ENCODE measurements at regions not wholly inside any gene's neighbourhood (a gene's known extent, or its start where the extent isn't known, plus 50 kb on each side); places are given as distances from the start of the nearest gene placed in this dataset.
A peak's percentile ranks its signal among the peaks of the same experiment; 100 is the strongest.
"Not testable (repeated sequence)": the region's sequence is repeated elsewhere in the genome, so short reads cannot be mapped to it uniquely, and the experiment has no call there.

- intact Hi-C loops (cut with DNase I), result no loop called here
- no peak for DNase-seq
Measured at GRCh38 chr13:75186379-75186778, 295.6 kb downstream of the TBC1D4 start.

GRCh38 chr13:75181906-75182305 lies 300.1 kb downstream of the TBC1D4 start:
- DNase-seq, result no peak
- intact Hi-C loops (cut with DNase I), result no loop called here

- intact Hi-C loops (cut with DNase I), result no loop called here
- no peak for DNase-seq
Measured at GRCh38 chr13:75180805-75181455, 301.0 kb downstream of the TBC1D4 start.

GRCh38 chr13:75178436-75178835 lies 303.5 kb downstream of the TBC1D4 start:
- intact Hi-C loops (cut with DNase I), result no loop called here
- DNase-seq, result no peak

- intact Hi-C loops (cut with DNase I), result no loop called here
- no peak for DNase-seq
Measured at GRCh38 chr13:75175575-75175974, 306.4 kb downstream of the TBC1D4 start.

- intact Hi-C loops (cut with DNase I); DNase-seq: not testable (repeated sequence)
Measured at GRCh38 chr13:75175097-75175496, 306.9 kb downstream of the TBC1D4 start.

- no peak for DNase-seq
- intact Hi-C loops (cut with DNase I), result no loop called here
Measured at GRCh38 chr13:75174481-75174880, 307.5 kb downstream of the TBC1D4 start.

GRCh38 chr13:75173457-75174356 lies 308.3 kb downstream of the TBC1D4 start:
- intact Hi-C loops (cut with DNase I), result no loop called here
- no peak for DNase-seq

- intact Hi-C loops (cut with DNase I), result no loop called here
- peak in 1 of 42 donors; percentile 9 for DNase-seq
Measured at GRCh38 chr13:75170311-75170710, 311.7 kb downstream of the TBC1D4 start.

- intact Hi-C loops (cut with DNase I), result no loop called here
- no peak for DNase-seq
Measured at GRCh38 chr13:75165543-75166230, 316.3 kb downstream of the TBC1D4 start.

- intact Hi-C loops (cut with DNase I), result no loop called here
- DNase-seq, result no peak
Measured at GRCh38 chr13:75161804-75162203, 320.2 kb downstream of the TBC1D4 start.

GRCh38 chr13:75160984-75161383 lies 321.0 kb downstream of the TBC1D4 start:
- no peak for DNase-seq
- intact Hi-C loops (cut with DNase I), result no loop called here

GRCh38 chr13:75154331-75154730 lies 327.6 kb downstream of the TBC1D4 start:
- no peak for DNase-seq
- intact Hi-C loops (cut with DNase I), result no loop called here

GRCh38 chr13:75153834-75154233 lies 328.1 kb downstream of the TBC1D4 start:
- intact Hi-C loops (cut with DNase I), result no loop called here
- DNase-seq, result no peak

- DNase-seq, result no peak
- intact Hi-C loops (cut with DNase I), result no loop called here
Measured at GRCh38 chr13:75153386-75153785, 328.6 kb downstream of the TBC1D4 start.

GRCh38 chr13:75151081-75151643 lies 330.8 kb downstream of the TBC1D4 start:
- DNase-seq, result no peak
- intact Hi-C loops (cut with DNase I), result no loop called here

- DNase-seq, result no peak
- intact Hi-C loops (cut with DNase I), result no loop called here
Measured at GRCh38 chr13:75149776-75150175, 332.2 kb downstream of the TBC1D4 start.

GRCh38 chr13:75147946-75148345 lies 334.0 kb downstream of the TBC1D4 start:
- no peak for DNase-seq
- intact Hi-C loops (cut with DNase I), result no loop called here

GRCh38 chr13:75146436-75146835 lies 335.5 kb downstream of the TBC1D4 start:
- DNase-seq, result no peak
- intact Hi-C loops (cut with DNase I), result no loop called here

- no peak for DNase-seq
- intact Hi-C loops (cut with DNase I), result no loop called here
Measured at GRCh38 chr13:75145927-75146326, 336.0 kb downstream of the TBC1D4 start.
